IMR-90 (cell line): ENCODE measurements at regions not wholly inside any gene's neighbourhood (a gene's known extent, or its start where the extent isn't known, plus 50 kb on each side); places are given as distances from the start of the nearest gene placed in this dataset.

Experiments
- ATAC-seq: fragments of 200-7000 bp; cut with Tn5 transposase; 2 replicates; pipeline ENCODE4 v1.9.1; 2020; ENCODE audit warnings: low read depth, mild to moderate bottlenecking, moderate library complexity
- BruUV-seq: library from RNA; stranded (reverse); fragments of 400-500 nt; replicated peaks from 2 replicates; lab custom pipeline; 2021; lab: Mats Ljungman, UMichigan
- CTCF ChIA-PET: fragments of 300-600 bp; formaldehyde crosslinking; extraction: SDS; loops from one replicate; lab custom pipeline; 2021; ENCODE audit warnings: antibody characterized with exemption; lab: Yijun Ruan, JAX
- POLR2A ChIA-PET: fragments of 300-600 bp; sonication (Branson Sonifier 250); formaldehyde crosslinking; loops from one replicate; lab custom pipeline; 2022; ENCODE audit warnings: antibody characterized with exemption; ENCODE audit not compliant: unreplicated experiment; lab: Charles Lee
- DNase-seq: peaks from one replicate; pipeline ENCODE4 v3.0.0; 2013
- H2AFZ ChIP-seq: replicated peaks from 2 replicates; pipeline ENCODE3; 2013; ENCODE audit warnings: low read length, mild to moderate bottlenecking; ENCODE audit not compliant: poor library complexity
- H2AK5ac ChIP-seq: 2 replicates; pipeline ENCODE4 v1.6.1; 2013; ENCODE audit warnings: low read depth, low read length, inconsistent platforms
- H2AK9ac ChIP-seq: replicated peaks from 2 replicates; pipeline ENCODE3; 2013; ENCODE audit warnings: mild to moderate bottlenecking, low read depth, low read length, moderate library complexity; ENCODE audit not compliant: poor library complexity
- H2BK120ac ChIP-seq: 2 replicates; pipeline ENCODE4 v1.6.1; 2013; ENCODE audit warnings: low read depth, low read length, inconsistent platforms
- H2BK15ac ChIP-seq: 3 replicates; pipeline ENCODE4 v1.6.1; 2013; ENCODE audit warnings: low read depth, low read length, inconsistent platforms
- H2BK20ac ChIP-seq: 2 replicates; pipeline ENCODE4 v1.6.1; 2013; ENCODE audit warnings: low read depth, mild to moderate bottlenecking, inconsistent platforms, low read length, moderate library complexity
- H2BK5ac ChIP-seq: 2 replicates; pipeline ENCODE4 v1.6.1; 2013; ENCODE audit warnings: mild to moderate bottlenecking, low read depth, low read length, inconsistent platforms; ENCODE audit not compliant: poor library complexity, severe bottlenecking
- H3K14ac ChIP-seq: replicated peaks from 2 replicates; pipeline ENCODE4 v1.6.1; 2013; ENCODE audit warnings: low read depth, low read length, inconsistent platforms
- H3K18ac ChIP-seq: 2 replicates; pipeline ENCODE4 v1.6.1; 2013; ENCODE audit warnings: low read depth, low read length, control low read depth
- H3K23ac ChIP-seq: 2 replicates; pipeline ENCODE4 v1.6.1; 2013; ENCODE audit warnings: low read depth, low read length, inconsistent platforms
- H3K27ac ChIP-seq: 2 replicates; pipeline ENCODE4 v1.5.1; 2013; ENCODE audit warnings: mild to moderate bottlenecking, control low read depth, low read length; ENCODE audit not compliant: insufficient read depth
- H3K27me3 ChIP-seq: 2 replicates; pipeline ENCODE4 v1.6.1; 2013; ENCODE audit warnings: low read length; ENCODE audit not compliant: control insufficient read depth, insufficient read depth
- H3K36me3 ChIP-seq: 2 replicates; pipeline ENCODE4 v1.6.1; 2013; ENCODE audit warnings: low read length, mixed read lengths; ENCODE audit not compliant: control insufficient read depth, insufficient read depth
- H3K4ac ChIP-seq: 2 replicates; pipeline ENCODE4 v1.6.1; 2013; ENCODE audit warnings: low read depth, low read length, inconsistent platforms
- H3K4me1 ChIP-seq: 2 replicates; pipeline ENCODE4 v1.6.1; 2013; ENCODE audit warnings: low read length, mixed read lengths; ENCODE audit not compliant: control insufficient read depth, insufficient read depth
- H3K4me2 ChIP-seq: 2 replicates; pipeline ENCODE4 v1.6.1; 2013; ENCODE audit warnings: low read depth, mild to moderate bottlenecking, control low read depth, low read length, moderate library complexity
- H3K4me3 ChIP-seq: 2 replicates; pipeline ENCODE4 v1.5.1; 2013; ENCODE audit warnings: low read depth, mild to moderate bottlenecking, control low read depth, low read length, moderate library complexity; ENCODE audit not compliant: insufficient read depth
- H3K56ac ChIP-seq: 2 replicates; pipeline ENCODE4 v1.6.1; 2013; ENCODE audit warnings: low read length, inconsistent platforms; ENCODE audit not compliant: insufficient read depth; ENCODE audit errors: extremely low read depth
- H3K79me1 ChIP-seq, 2 experiments: 2 replicates each; pipeline ENCODE4 v1.6.1; 2013; ENCODE audit warnings: low read length in 2 of 2, inconsistent platforms in 1 of 2, low read depth in 1 of 2
- H3K9ac ChIP-seq: 2 replicates; pipeline ENCODE4 v1.6.1; 2013; ENCODE audit warnings: low read depth, low read length, control low read depth
- H3K9me1 ChIP-seq: 2 replicates; pipeline ENCODE4 v1.6.1; 2013; ENCODE audit warnings: low read length, inconsistent platforms; ENCODE audit not compliant: insufficient read depth
- H3K9me3 ChIP-seq: 2 replicates; pipeline ENCODE4 v1.6.1; 2013; ENCODE audit warnings: low read length; ENCODE audit not compliant: control insufficient read depth, insufficient read depth
- H4K20me1 ChIP-seq: 2 replicates; pipeline ENCODE4 v1.6.1; 2013; ENCODE audit warnings: low read length, inconsistent platforms; ENCODE audit not compliant: insufficient read depth
- H4K5ac ChIP-seq: 2 replicates; pipeline ENCODE4 v1.6.1; 2013; ENCODE audit warnings: mild to moderate bottlenecking, low read depth, low read length, control low read depth
- H4K8ac ChIP-seq, 2 experiments: 2 replicates each; pipeline ENCODE4 v1.6.1; 2013; ENCODE audit warnings: low read depth in 2 of 2, low read length in 2 of 2, control low read depth in 1 of 2, inconsistent platforms in 1 of 2
- H4K91ac ChIP-seq: 2 replicates; pipeline ENCODE4 v1.6.1; 2013; ENCODE audit warnings: low read depth, low read length, inconsistent platforms; ENCODE audit not compliant: insufficient read depth
- BHLHE40 ChIP-seq: fragments of 150-350 bp; IDR thresholded peaks from 2 replicates; pipeline ENCODE4 v1.6.1; 2016; ENCODE audit warnings: mild to moderate bottlenecking, low read depth, low read length
- CEBPB ChIP-seq: IDR thresholded peaks from 2 replicates; pipeline ENCODE4 v1.6.1; 2012; ENCODE audit warnings: low read depth, low read length, improper control_type of control experiment
- CHD1 ChIP-seq: IDR thresholded peaks from 2 replicates; pipeline ENCODE4 v1.6.1; 2012; ENCODE audit warnings: low read depth, low read length, improper control_type of control experiment
- CTCF ChIP-seq: conservative IDR thresholded peaks from 2 replicates; pipeline ENCODE4 v1.5.1; 2012; ENCODE audit warnings: mild to moderate bottlenecking, low read depth, low read length, improper control_type of control experiment
- ELK1 ChIP-seq: fragments of 150-350 bp; IDR thresholded peaks from 2 replicates; pipeline ENCODE4 v1.6.1; 2016; ENCODE audit warnings: low read depth, mild to moderate bottlenecking, low read length, moderate library complexity, borderline replicate concordance
- FOS ChIP-seq: fragments of 150-350 bp; IDR thresholded peaks from 2 replicates; pipeline ENCODE4 v1.6.1; 2016; ENCODE audit warnings: low read depth, low read length
- MAFK ChIP-seq: IDR thresholded peaks from 2 replicates; pipeline ENCODE4 v1.6.1; 2012; ENCODE audit warnings: low read depth, low read length, improper control_type of control experiment
- MAZ ChIP-seq: IDR thresholded peaks from 2 replicates; pipeline ENCODE4 v1.6.1; 2012; ENCODE audit warnings: low read depth, mild to moderate bottlenecking, low read length, improper control_type of control experiment, moderate library complexity, borderline replicate concordance
- MXI1 ChIP-seq: IDR thresholded peaks from 2 replicates; pipeline ENCODE4 v1.6.1; 2012; ENCODE audit warnings: low read depth, mild to moderate bottlenecking, low read length, moderate library complexity, borderline replicate concordance
- NFE2L2 ChIP-seq: fragments of 150-350 bp; IDR thresholded peaks from 2 replicates; pipeline ENCODE4 v1.6.1; 2016; ENCODE audit warnings: low read depth, mild to moderate bottlenecking, low read length
- POLR2A ChIP-seq: IDR thresholded peaks from 2 replicates; pipeline ENCODE4 v1.6.1; 2012; ENCODE audit warnings: mild to moderate bottlenecking, low read depth, low read length
- RAD21 ChIP-seq: IDR thresholded peaks from 2 replicates; pipeline ENCODE4 v1.6.1; 2012; ENCODE audit warnings: low read length, improper control_type of control experiment
- RCOR1 ChIP-seq: IDR thresholded peaks from 2 replicates; pipeline ENCODE4 v1.6.1; 2012; ENCODE audit warnings: mild to moderate bottlenecking, low read length, improper control_type of control experiment; ENCODE audit not compliant: insufficient replicate concordance
- RFX5 ChIP-seq: IDR thresholded peaks from 2 replicates; pipeline ENCODE4 v1.8.0; 2012; ENCODE audit warnings: low read depth, mild to moderate bottlenecking, low read length, moderate library complexity
- SMC3 ChIP-seq: fragments of 150-350 bp; IDR thresholded peaks from 2 replicates; pipeline ENCODE4 v1.6.1; 2016; ENCODE audit warnings: low read depth, mild to moderate bottlenecking, antibody characterized with exemption, low read length, moderate library complexity
- USF2 ChIP-seq: fragments of 150-350 bp; IDR thresholded peaks from 2 replicates; pipeline ENCODE4 v1.6.1; 2017; ENCODE audit warnings: mild to moderate bottlenecking, antibody characterized with exemption, low read length, low read depth
- WGBS, 2 experiments: methylation state at CpG; one replicate each; pipeline versions ENCODE4 v1.1.5 to v1.1.7; 2013; ENCODE audit warnings: missing lambda C conversion rate in 2 of 2; ENCODE audit not compliant: insufficient read length in 1 of 2; ENCODE audit errors: extremely low coverage in 2 of 2; 5-methylcytosine and 5-hydroxymethylcytosine counted together
- dilution Hi-C: fragments of 300-500 bp; cut with HindIII; formaldehyde crosslinking; loops from one replicate; pipeline ENCODE4 v1.14.3; 2018; ENCODE audit warnings: low sequenced_read_pairs; ENCODE audit not compliant: unreplicated experiment
- in situ Hi-C: fragments of 300-500 bp; cut with MboI; formaldehyde crosslinking; loops from 3 replicates; pipeline ENCODE4 v1.14.3; 2019; ENCODE audit warnings: low sequenced_read_pairs, inconsistent platforms, mixed read lengths
- intact Hi-C: fragments of 100-400 bp; cut with micrococcal nuclease; formaldehyde crosslinking; loops from 2 replicates; pipeline ENCODE4 v1.10.0; 2022

- H3K36me3 ChIP-seq: no peaks in the 10 kb centered on the region
- TF ChIP-seq BHLHE40 (no peak), FOS (no peak), RAD21 (no peak), CEBPB (no peak), MAZ (no peak), ELK1 (no peak), SMC3 (no peak), MXI1 (no peak), POLR2A (no peak), MAFK (no peak), RFX5 (no peak), USF2 (no peak), CHD1 (no peak), NFE2L2 (no peak), RCOR1 (no peak), CTCF (no peak)
- no peak overlapping the region for H4K8ac ChIP-seq
- no peak overlapping the region; the same call in 1 of the 2 replicates for H3K14ac ChIP-seq
- H3K4me2 ChIP-seq: no peak overlapping the region
- WGBS, 2 experiments: 91% methylated on average over 5 of the region's 8 CpGs; no CpG with 5 or more reads in 1 of the 2 experiments
- no peak overlapping the region for H4K5ac ChIP-seq
- H2AK9ac ChIP-seq: peak overlapping the region; percentile 23
- CTCF ChIA-PET: no interaction called here
- no peak overlapping the region for H2BK5ac ChIP-seq
- DNase-seq (peak; percentile 23), ATAC-seq (no peak)
- no peaks in the 10 kb centered on the region for H3K79me1 ChIP-seq
- no peaks in the 10 kb centered on the region for H3K27me3 ChIP-seq
- no peak overlapping the region for H3K27ac ChIP-seq
- dilution Hi-C loops: no loop called here
- H4K20me1 ChIP-seq: no peaks in the 10 kb centered on the region
- peak overlapping the region; percentile 42; the same call in 1 of the 2 replicates for H2BK20ac ChIP-seq
- H4K91ac ChIP-seq: no peak overlapping the region
- H3K56ac ChIP-seq: no peak overlapping the region
- H3K4me3 ChIP-seq: no peak overlapping the region
- no peak overlapping the region for H2AFZ ChIP-seq
- no peaks in the 10 kb centered on the region for H3K4me1 ChIP-seq
- POLR2A ChIA-PET: no interaction called here
- no peak overlapping the region for H2BK120ac ChIP-seq
- H3K23ac ChIP-seq: no peak overlapping the region
- H3K9me3 ChIP-seq: no peaks in the 10 kb centered on the region
- intact Hi-C loops: no loop called here
- peak overlapping the region; percentile 27; the same call in 1 of the 3 replicates for H2BK15ac ChIP-seq
- no peak overlapping the region for H3K18ac ChIP-seq
- H2AK5ac ChIP-seq: no peak overlapping the region
- no peak overlapping the region for H3K4ac ChIP-seq
- H3K9me1 ChIP-seq: peaks cover 11% of the 10 kb centered on the region
- H3K9ac ChIP-seq: no peak overlapping the region
- BruUV-seq: no TSS peak
- in situ Hi-C loops: no loop called here
These were observed 130.4 kb upstream of the BASP1 start for GRCh38 chr5:17087035-17087434.
